Skeletal muscle cell (primary cell): ENCODE measurements at regions not wholly inside any gene's neighbourhood (a gene's known extent, or its start where the extent isn't known, plus 50 kb on each side); places are given as distances from the start of the nearest gene placed in this dataset.
"Not testable (repeated sequence)": the region's sequence is repeated elsewhere in the genome, so short reads cannot be mapped to it uniquely, and the experiment has no call there.

Experiments
- DNase-seq: peaks from one replicate; pipeline ENCODE4 v3.0.0-alpha.2; 2010; ENCODE audit warnings: low read depth
- H3K4me3 ChIP-seq: 2 replicates; pipeline ENCODE4 v1.5.1; 2011; ENCODE audit warnings: low read depth, mild to moderate bottlenecking, control low read depth, low read length, moderate library complexity

DNA sequence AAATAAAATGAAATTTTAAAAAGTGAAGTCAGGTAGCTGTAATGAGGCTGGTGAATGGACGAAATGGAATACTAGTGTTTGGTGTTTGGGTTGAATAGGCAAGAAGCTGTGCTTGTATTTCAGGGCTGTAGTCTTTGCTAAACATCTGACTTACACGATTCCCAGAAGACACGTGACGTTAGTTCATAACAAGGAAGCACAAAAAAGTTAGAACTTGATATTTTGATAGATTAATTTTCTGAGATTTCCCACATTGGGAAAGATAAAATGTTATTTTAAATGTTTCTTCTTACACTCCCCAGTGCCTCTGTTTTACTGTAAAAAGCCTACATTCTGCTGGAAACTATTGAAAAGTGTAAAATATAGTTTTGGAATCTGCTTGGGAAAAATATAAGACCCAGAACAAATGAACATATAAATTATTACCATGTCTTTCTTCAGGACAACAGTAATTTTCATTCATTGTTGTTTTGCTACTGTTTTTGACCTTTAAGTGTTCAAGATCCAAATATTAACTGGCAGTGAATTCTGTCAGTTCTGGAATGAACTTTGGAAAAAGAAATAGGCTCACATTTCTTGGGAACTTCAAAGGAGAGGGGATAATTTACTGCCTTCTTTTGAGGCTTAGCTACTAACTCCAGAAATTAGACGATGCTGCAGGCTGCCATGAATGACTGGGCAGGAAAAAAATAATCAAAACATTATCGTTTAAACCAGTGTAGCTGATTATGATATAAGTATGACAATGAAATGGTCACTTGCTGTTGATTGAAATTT, 241.3 kb downstream of the SLITRK6 start:
- no peak for DNase-seq
- no peak overlapping the region for H3K4me3 ChIP-seq

DNA sequence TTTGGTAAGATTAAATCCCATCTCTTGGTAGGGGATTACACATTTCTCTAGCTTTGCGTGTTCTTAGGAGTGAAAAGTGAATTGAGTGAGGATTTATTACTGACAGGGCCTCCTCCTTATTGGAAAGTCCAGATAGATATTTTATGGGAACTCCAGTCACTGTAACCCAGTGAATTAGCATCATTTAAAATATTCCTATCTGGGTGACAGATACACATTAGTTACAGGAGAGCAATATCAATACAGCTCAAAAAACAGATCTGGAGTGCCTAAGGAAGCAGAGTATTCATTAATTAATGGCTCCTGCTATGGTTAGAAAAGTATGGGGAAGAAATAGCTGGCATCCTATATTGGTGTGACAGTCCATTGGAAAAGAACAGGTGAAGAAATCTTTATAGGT, 248.2 kb downstream of the SLITRK6 start:
- H3K4me3 ChIP-seq = no peak overlapping the region
- DNase-seq = no peak

DNA sequence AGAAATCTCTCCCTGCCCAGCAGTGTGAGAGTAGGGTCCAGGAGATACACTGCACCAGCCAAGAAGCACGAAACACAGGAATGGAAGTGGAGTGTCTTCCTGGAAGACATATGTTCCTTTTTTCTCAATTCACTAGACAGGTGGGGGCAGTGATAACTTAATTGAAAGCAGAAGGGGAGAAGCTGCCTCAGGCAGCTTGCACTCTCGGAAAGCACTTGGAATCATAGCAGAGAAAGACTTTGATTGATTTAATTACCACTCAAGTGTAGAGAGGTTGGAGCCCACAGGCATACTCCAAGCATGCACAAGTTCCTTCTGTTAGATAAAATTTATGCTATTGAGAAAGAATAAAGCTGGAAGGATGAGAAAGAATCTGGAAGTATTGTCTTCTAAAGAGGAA, 249.4 kb downstream of the SLITRK6 start:
- no peak for DNase-seq
- no peak overlapping the region for H3K4me3 ChIP-seq

DNA sequence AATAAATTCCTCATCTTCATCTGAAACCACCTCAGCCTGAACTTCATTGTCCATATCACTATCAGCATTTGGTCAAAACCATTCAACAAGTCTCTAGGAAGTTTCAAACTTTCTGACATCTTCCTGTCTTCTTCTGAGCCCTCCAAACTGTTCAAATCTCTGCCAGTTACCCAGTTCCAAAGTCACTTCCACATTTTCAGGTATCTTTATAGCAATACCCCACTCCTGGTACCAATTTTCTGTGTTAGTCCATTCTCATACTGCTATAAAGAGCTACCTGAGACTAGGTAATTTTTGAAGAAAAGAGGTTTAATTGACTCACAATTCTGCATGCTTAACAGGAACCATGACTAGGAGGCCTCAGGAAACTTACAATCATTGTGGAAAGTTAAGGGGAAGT, 250.4 kb downstream of the SLITRK6 start:
- not testable (repeated sequence) for H3K4me3 ChIP-seq, DNase-seq

DNA sequence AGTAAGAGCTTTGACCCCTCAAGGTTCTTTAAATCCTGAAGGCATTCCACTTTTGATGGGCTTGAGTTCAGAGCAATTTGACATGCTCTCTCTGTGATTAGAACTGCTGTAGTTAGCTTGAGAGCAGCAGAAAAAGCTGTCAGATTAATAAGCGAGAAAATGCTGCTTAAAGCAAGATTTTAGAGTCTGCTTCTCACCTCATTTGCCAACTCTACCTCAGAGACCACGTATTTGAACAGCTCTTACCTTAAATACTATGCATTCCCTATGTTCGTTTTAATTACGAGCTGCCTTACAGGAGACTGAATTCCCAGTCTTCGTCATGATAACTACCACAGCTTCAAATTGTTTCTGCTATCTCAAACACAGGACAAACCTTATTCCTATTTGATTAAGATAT, 253.4 kb downstream of the SLITRK6 start:
- no peak overlapping the region for H3K4me3 ChIP-seq
- DNase-seq = no peak

DNA sequence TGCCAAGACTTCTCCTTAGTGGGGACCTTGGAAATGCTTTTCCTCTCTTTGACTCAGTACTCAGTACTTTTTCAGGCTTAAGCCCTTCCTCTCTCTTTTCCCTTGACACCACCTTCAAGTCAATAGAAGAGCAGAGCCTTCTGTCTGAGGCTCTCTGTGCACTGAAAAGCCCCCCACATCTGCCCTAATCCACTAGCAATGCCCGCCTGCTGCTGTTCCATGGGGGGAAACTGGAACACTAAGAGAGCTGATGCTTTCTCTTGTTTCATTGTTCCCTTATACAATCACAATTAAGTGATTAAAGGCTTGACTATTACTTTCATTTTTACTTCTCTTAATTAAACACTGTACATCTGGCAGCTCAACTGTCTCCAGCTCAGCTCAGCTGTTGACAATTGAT, 254.5 kb downstream of the SLITRK6 start:
- DNase-seq = no peak

DNA sequence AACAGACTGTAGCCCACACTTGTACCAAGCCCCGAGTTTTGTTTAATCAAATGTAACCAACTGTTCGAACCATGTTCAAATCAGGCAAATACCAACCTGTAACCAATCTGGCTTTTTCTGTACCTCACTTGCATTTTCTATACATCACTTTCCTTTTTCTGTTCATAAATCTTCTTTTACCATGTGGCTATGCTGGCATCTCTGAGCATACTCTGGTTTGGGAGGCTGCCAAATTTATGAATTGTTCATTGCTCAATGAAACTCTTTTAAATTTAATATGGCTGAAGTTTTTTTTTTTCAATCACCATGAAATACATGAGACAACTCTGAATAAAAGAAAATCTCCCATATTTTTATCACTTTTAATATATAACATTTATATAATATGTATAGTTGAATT, 256.1 kb downstream of the SLITRK6 start:
- DNase-seq = no peak
- no peak overlapping the region for H3K4me3 ChIP-seq

More for the DNA sequence above, 254.5 kb downstream of the SLITRK6 start:
- no peak overlapping the region for H3K4me3 ChIP-seq

DNA sequence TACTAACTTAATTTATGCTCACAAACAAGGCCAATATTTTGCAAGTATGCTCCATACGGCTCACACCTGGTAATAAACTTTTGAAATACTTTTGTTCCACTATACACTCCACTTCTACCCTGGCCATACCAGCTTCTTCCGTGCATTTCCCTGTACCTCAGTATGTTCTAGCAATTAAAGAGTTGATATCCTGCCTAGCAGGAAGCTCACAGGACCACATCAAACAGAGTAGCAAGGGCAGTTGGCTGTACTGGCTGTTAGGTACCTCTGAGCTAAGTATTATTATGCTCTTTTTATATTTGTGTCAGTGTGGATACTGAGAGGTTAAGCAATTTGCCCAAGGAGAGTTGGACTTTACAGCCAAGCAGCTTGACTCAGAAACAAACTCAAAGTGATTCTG, 257.7 kb downstream of the SLITRK6 start:
- no peak for DNase-seq
- no peak overlapping the region for H3K4me3 ChIP-seq

DNA sequence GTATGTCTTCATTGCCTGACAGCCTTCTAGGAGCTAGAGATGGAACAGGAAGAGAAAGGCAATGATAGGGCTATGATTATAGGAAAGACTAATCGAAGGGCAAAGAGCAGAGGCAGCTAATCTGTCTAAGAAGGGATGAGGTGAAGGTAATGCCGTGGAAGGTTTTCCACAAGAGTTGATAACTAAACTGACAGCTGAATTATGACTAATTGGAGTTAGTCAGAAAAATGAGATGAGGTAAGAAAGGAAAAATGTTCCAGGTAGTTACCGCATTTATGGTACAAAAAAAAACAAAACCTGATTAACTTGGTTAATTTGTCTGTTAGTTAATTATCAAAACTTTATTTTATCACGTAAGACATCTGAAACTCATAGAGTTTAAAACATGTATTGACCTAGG, 260.3 kb downstream of the SLITRK6 start:
- no peak overlapping the region for H3K4me3 ChIP-seq
- no peak for DNase-seq

DNA sequence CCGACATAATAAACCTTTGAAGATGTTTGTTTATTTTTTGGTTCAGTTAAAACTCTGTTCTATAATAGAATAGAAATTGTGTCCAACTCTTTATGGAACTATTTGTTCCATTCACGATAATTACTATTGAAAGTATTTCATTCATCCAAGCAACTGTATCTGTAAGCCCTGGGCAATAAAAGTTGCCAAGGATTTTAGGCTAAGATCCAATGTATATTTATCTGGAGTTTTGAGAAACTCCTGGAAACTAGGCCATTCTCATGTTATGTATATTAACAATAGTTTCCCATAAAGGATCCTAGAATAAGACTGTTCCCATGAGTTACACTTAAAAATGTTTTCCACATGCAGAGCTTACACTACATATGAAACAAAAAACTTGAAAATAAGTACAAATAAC, 261.6 kb downstream of the SLITRK6 start:
- no peak for DNase-seq
- no peak overlapping the region for H3K4me3 ChIP-seq

DNA sequence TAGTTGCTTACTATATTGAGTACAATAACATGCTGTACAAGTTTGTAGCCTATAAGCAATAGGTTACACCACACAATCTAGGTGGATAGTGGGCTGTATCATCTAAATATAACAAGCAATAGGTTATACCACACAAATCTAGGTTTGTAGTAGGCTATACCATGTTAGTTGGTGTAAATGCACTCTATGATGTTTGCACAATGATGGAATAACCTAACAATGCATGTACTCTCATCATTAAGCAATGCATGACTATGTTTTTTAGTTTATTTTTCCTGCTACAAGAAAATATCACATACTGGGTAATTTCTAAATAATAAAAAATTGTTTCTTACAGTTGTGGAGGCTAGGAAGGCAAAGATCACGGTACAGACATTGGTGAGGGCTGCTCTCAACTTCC, 262.5 kb downstream of the SLITRK6 start:
- H3K4me3 ChIP-seq = no peak overlapping the region
- peak; percentile 27 for DNase-seq

DNA sequence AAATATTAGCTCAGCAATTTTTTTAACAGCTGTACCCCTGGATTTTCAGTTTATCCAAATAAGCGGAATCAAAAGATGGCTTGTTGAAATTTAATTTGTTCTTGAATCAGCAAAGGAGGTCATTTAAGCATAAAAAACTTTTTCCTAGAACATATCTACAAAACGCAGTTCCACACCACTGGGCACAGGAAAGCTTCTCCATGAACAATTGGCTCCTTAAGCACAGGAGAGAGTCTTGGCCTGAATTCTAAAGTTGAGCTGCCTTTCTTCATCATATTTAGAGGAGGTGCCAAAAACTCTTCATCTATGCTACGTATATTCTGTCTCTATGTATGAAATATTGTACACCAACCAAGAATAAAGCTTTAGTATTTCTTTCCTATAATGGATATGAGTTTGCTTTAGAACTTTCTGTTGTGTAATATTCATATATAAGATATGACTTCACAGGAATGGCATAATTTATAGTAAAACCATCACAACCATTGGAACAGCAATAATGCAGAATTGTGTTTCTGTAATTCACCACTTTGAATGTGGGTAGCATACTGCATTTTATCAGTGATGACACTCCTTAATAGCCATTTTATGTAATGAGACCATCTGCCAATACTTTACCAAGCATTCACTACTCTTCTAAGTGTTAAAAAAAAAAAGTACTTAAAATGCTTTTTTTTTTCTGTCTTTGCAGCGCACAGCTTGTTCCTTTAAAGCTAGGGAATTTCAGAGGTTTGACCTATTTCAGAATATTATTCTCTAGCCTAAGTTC, 263.7 kb downstream of the SLITRK6 start:
- no peak overlapping the region for H3K4me3 ChIP-seq
- no peak for DNase-seq

DNA sequence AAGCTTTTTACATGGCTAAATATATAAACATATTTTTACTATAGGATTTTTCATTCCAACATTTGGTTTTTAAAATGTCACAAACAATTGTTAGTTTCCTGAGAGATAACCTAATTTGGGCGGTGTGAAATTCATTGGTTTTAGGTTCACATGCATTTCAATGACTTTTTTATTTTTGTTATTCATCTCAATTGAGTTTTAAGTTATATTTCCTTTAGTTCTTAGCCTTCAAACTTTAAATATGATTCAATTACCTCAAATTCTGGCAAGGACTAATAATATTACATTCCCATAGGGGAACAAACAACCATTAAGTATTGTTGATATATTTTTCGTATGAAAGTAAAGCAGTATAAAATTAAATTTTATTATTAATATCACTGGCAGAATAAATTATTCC, 265.3 kb downstream of the SLITRK6 start:
- H3K4me3 ChIP-seq = no peak overlapping the region
- no peak for DNase-seq

DNA sequence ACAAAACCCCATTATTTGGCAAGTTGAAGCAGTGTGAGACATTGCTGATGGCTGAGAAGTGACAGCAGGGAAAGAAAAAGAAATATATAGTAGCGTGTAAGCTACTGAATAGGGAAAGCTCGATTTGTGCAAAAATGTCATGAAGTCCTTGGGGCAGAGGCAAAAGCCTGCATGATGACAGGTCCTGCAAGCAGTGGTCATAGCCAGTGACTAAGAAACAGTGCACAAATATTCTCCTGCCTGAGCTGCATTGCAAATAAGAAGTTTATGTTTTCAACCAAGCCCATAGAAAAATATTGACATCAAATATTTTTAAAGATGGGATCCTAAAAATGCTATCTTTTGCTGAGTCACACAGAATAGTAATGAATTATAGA, 270.0 kb downstream of the SLITRK6 start:
- no peak for DNase-seq
- no peak overlapping the region for H3K4me3 ChIP-seq

DNA sequence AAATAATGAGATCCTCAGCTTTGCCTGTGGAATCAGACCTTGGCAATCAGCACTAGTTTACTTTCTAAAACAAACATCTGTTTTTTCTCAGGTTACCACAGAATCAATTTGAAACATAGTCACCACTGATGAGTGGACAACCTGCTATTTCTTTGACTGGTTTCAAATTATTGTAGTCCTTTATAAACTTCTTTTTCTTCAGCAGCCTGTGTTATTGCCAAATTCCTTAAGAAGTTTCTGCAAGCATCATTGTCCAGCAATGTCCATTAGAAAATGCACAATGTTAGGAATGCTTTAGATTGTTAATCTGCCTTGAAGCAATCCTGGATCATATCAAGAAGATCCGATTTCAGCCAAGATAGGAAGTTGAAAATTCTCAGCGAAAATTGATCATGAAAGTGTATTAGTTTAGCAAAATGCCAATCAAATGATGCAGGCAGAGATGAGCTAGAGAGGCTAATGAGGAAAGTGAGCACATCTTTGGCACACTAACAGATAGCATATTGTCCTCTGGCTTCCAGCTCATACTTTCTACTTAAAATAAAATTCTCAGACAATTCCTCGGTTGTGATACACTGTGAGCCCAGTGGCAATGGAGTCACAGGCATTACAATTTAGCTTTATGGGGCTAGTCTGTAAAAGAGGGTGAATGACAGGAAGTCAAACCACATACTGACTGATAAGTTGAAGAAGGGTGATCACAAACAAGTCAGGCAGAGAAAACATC, 270.6 kb downstream of the SLITRK6 start:
- DNase-seq = peak; percentile 50
- no peak overlapping the region for H3K4me3 ChIP-seq

DNA sequence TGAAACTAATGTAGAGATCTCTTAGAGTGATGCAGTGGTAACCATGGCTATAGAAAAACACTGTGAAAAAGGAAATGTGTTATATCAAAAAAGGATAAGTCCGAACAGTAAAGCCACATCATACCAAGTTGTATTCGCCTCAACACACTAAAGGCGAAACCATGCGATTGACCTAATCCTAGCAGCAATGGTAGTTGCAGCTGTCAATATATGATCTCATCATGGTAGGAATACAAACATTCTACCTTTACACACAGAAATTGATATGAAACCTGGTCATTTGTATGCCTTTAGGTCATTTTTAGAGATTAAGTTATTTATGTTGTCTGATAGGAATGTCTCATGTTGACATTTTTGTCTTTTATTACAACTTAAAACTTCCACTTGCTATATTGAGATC, 271.9 kb downstream of the SLITRK6 start:
- DNase-seq = no peak
- no peak overlapping the region for H3K4me3 ChIP-seq

DNA sequence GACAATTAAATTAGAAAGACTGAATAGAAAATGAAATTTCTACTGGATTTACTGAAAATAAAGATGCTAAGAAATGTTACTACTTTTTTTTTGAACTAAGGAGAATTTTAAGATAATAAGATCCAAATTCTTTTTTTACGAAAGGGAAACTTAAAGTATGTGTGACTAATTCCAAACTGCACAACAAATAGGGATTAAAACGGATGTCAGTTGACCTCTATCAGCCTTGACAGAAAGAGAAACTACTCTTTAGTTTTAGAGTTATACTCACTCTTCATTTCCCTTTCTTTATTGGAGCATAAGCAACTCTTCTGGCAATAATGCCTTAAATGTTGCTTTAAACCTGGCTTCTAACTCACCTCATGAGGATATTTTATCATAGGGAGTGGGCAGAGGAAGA, 273.8 kb downstream of the SLITRK6 start:
- H3K4me3 ChIP-seq = no peak overlapping the region
- DNase-seq = no peak

DNA sequence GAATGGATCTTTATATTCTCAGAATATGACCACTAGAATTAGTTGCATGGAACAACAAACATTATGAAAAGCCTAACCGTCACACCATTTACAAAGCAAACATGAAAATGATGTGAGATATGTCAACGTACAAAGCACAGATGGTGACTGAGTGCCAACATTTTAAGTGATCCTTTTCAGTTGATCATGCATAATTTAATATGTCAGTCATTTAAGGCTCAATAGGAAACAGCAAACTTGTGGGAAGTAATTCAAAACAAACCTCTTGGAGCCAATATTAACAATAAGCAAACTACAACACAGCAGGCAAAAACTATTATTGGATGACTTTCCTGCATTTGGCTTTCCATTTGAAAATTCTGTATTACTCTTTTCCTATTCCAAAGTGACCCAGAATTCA, 277.6 kb downstream of the SLITRK6 start:
- H3K4me3 ChIP-seq = no peak overlapping the region
- no peak for DNase-seq

DNA sequence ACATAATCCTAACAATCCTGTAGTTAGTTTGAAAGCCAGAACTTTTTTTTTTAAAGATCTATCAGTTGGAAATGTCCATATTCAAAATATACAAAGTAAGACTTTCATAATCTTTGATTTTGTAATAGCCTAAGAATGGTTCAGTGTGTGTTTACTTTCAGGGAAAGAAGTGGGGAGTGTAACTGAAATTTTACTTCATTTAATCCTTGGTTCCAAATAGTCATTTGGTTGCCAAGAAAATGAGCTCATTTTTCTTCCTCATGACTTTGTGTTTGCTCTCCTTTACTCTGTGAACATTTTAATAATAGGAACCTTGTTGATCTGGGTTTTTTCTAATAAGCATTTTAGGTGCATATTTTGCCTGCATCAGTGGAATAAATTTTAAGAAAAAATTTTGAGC, 278.8 kb downstream of the SLITRK6 start:
- no peak for DNase-seq
- no peak overlapping the region for H3K4me3 ChIP-seq

DNA sequence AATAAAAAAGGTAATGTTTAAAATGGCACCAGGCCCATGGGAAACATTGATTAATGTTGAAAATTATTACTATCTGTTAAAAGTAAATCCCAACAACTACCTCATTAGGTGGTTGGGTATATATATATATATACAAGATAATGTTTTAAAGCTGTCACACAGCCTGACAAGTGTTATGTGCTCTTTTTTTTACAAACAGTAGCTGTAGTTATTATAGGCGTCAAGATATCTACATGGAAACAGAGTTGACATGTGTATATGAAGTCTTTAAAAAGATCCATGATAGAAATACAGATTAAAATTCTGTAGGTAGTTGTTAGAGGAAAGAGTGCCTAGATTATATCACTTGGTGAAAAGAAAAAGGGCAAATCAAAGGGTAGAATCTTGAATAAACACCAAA, 279.9 kb downstream of the SLITRK6 start:
- H3K4me3 ChIP-seq = no peak overlapping the region
- no peak for DNase-seq

DNA sequence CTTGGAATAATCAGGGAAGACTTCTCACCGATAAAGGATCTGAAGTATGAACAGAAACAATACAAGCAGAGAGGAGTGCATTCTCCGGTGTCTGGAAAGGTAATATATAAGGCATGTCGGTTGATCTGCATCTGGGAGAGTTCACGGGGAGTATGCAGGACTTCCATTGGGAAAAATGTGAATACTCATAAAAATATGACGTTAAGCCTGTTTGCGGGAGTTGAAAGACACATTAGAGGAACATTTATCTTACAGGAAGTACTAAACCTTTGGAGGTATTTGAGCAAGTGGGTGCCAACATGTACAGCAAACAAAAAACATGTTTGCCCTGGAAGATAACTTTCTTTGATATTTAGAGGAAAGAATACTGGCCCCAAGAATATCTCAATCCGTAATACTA, 286.8 kb downstream of the SLITRK6 start:
- no peak for DNase-seq
- H3K4me3 ChIP-seq = no peak overlapping the region
